HG03280 (cell line): ENCODE measurements at regions not wholly inside any gene's neighbourhood (a gene's known extent, or its start where the extent isn't known, plus 50 kb on each side); places are given as distances from the start of the nearest gene placed in this dataset.
"Not testable (repeated sequence)": the region's sequence is repeated elsewhere in the genome, so short reads cannot be mapped to it uniquely, and the experiment has no call there.

Source experiments
- ATAC-seq: cut with Tn5 transposase; IDR thresholded peaks from one replicate; pipeline ENCODE4 v1.9.1; 2021; ENCODE audit warnings: mild to moderate bottlenecking, moderate library complexity; ENCODE audit not compliant: unreplicated experiment

DNA sequence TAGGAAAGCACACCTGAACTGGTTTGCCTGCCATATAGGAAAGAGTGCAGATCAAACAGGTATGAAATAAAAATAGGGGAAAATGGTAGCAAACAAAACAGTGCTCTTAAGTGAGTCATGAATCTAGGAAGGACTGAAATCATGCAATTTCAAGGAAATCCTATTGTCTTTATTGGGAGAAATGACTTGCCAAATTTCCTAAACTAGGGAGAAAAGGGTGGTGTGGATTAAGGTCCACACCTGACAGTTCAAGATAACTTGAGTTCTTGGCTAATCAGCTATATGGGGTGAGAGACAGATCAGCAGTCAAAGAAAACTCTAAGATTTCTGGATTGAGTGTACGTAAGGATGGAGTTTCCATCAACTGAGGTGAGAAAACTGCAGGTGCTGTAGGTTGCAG lies 101.1 kb downstream of the PRKAB2 start:
- no peak for ATAC-seq

DNA sequence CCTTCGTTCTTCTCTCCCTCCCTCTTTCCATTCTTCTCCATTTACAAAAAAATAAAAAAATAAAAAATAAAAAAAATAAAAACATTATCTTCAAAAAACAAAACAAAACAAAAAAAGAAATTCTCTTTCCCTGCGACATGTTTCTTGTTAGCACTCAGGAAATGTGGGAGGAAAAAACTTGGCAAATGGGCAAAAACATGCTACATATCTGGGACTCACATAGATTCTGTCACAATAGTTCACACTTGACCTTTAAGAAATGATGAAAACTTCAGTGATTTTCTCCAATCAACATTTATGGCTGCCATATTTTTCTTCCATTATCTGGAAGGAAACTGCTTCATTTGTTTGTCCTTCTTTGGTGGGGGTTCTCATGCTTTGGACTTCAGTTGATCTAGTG lies 109.3 kb downstream of the PRKAB2 start:
- no peak for ATAC-seq

DNA sequence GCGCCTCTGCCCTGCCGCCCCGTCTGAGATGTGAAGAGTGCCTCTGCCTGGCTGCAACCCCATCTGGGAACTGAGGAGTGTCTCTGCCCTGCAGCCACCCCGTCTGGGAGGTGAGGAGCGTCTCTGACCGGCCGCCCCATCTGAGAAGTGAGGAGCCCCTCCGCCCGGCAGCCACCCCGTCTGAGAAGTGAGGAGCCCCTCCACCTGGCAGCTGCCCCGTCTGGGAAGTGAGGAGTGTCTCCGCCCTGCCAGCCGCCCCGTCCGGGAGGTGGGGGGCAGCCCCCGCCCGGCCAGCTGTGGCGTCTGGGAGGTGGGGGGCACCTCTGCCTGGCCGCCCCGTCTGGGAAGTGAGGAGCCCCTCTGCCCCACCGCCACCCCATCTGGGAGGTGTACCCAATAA lies 110.4 kb downstream of the PRKAB2 start:
- not testable (repeated sequence) for ATAC-seq

DNA sequence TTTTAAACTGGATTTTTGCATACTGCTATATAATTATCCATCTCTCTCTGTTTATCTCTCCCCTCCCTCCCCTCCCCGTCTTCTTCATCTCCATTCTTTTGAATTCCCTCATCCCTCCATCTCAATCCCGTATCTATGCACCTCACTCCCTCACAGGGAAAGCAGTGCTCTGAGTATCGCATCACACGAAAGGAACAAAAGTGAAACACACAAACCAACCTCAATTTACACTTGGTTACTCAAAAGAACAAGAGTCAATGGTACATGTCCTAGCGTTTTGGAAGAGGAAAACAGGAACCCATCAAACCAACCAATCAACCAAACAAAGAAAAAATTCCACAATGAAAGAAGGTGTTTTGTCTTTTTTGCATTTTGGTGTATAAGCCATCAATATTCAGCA lies 115.1 kb downstream of the NBPF12 start:
- ATAC-seq = no peak

DNA sequence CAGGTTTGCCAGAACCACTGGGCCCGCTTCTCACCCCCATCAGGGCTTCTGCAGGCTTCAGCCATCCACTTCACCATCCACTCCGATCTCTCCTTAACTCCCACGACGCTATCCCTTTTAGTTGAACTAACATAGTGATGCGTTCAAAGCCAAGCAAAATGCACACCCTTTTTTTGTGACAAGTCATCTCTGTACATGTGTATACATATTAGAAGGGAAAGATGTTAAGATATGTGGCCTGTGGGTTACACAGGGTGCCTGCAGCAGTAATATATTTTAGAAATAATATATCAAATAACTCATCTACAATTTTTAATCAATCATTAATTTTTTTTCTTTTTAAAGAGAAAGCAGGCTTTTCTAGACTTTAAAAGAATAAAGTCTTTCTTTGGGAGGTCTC lies 114.6 kb downstream of the NBPF12 start:
- no peak for ATAC-seq

DNA sequence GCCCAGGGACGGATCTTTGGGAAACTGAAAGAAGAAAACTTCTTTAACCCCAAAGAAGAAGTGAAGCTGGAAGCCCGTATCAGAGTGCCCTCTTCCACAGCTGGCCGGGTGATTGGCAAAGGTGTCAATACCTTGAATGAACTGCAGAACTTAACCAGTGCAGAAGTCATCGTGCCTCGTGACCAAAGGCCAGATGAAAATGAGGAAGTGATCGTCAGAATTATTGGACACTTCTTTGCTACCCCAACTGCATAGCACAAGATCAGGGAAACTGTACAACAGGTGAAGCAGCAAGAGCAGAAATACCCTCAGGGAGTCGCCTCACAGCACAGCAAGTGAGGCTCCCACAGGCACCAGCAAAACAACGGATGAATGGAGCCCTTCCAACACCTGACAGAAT lies 114.0 kb downstream of the NBPF12 start:
- ATAC-seq = no peak

DNA sequence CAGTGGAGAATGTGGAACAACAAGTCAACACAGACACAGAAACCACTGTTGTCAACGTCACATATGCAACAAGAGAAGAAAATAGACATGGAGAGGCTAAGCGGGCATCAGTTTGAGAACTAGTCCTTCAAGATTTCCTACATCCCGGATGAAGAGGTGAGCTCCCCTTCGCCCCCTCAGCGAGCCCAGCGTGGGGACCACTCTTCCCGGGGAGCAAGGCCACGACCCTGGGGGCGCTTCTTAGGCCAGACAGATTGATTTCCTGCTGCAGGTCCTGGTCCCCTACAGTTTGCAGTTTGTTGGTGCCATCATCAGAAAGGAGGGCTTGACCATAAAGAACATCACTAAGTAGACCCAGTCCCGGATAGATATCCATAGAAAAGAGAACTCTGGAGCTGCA lies 113.0 kb downstream of the NBPF12 start:
- ATAC-seq = no peak

DNA sequence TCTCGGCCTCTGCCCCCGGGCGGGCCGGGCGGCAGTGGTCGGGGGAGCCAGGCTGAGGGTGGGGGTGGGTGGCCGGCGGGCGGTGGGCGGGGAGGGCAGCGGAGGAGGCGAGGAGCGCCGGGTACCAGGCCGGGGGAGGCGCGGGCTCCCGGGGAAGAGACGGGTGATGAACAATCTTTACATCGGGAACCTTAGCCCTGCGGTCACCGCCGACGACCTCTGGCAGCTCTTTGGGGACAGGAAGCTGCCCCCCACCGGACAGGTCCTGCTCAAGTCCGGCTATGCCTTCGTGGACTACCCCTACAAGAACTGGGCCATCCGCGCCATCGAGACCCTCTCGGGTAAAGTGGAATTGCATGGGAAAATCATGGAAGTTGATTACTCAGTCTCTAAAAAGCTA lies 112.5 kb downstream of the NBPF12 start:
- no peak for ATAC-seq

DNA sequence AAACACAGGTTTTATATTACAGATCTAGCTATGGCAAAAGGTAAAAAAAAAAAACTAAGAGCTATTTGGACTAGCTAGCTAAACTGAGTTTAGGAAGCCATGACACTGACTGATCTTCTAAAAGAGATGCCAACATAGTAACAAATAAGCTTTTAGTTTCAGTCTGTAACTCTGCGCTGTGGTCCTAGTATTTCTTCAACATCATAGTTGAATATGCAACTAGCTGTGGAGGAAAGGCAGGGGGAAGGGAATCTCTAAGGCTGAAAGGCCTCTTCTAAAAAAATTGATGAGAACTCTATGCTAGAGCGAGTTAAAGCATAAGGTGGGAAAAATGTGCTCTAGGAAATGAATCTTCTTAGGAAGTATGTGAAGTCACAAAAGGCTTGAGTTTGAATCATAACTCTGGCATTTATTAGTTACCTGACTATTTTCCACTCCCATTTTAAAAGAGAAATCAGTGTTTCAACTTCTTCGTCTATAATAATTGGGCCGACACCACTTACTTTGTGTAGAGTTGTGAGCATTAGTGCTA lies 108.8 kb downstream of the NBPF12 start:
- not testable (repeated sequence) for ATAC-seq

DNA sequence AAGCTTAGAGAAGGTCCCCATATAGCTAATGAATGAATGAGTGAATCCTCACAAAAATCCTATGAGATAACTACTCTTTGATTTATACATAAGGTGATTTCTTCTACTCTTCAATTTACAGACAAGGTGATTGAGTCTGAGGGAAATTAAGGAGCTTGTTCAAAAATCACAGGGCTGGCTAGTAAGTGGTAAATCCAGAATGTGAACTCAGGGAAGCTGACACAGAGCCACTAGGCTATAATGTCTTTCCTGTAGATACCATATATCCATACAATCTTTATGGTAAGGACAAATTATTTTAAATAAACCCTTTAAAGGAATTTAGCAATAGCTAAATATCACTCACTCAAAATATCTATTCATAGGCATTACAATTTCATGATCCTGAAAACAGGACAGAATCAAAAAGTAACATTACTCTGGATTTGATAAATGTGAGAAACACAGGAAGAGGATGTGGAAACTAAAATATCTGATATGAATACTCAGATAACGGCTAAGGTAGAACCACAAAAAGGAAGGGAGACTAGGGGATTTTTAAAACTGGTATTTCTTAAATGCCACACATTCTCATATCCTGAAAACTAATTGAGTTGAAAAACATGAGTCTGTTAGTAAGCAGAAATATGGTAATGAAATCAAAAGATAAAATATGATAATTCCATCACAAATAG lies 108.2 kb downstream of the NBPF12 start:
- ATAC-seq = no peak
